Suprapubic skin (tissue), 4 donors: ENCODE measurements at regions not wholly inside any gene's neighbourhood (a gene's known extent, or its start where the extent isn't known, plus 50 kb on each side); places are given as distances from the start of the nearest gene placed in this dataset.

Source experiments
- DNase-seq, 2 donors: peaks; one replicate each; pipeline ENCODE4 v3.0.0-alpha.2; 2019; ENCODE audit warnings: low spot score in 2 of 2
- H3K27ac ChIP-seq: fragments of 200-600 bp; sonication (generic); one replicate; pipeline ENCODE4 v1.5.1; 2019
- H3K27me3 ChIP-seq: fragments of 200-600 bp; sonication (generic); one replicate; pipeline ENCODE4 v1.5.1; 2019
- H3K36me3 ChIP-seq: fragments of 200-600 bp; sonication (generic); one replicate; pipeline ENCODE4 v1.5.1; 2019
- H3K4me1 ChIP-seq: fragments of 200-600 bp; sonication (generic); one replicate; pipeline ENCODE4 v1.5.1; 2019
- H3K4me3 ChIP-seq: fragments of 200-600 bp; sonication (generic); one replicate; pipeline ENCODE4 v1.5.1; 2019; ENCODE audit warnings: mild to moderate bottlenecking
- H3K9me3 ChIP-seq: fragments of 200-600 bp; sonication (generic); one replicate; pipeline ENCODE4 v1.5.1; 2019
- EP300 ChIP-seq: sonication (generic); formaldehyde crosslinking; IDR thresholded peaks from one replicate; pipeline ENCODE4 v1.6.1; 2017; ENCODE audit warnings: antibody characterized with exemption
- POLR2A ChIP-seq, 2 donors: fragments of 450-650 bp; IDR thresholded peaks; one replicate each; pipeline ENCODE4 v1.6.1; 2017; ENCODE audit warnings: antibody characterized with exemption in 2 of 2, mild to moderate bottlenecking in 2 of 2, moderate library complexity in 2 of 2
- POLR2AphosphoS5 ChIP-seq, 3 donors: sonication (generic); formaldehyde crosslinking; IDR thresholded peaks; one replicate each; pipeline ENCODE4 v1.6.1; 2017; ENCODE audit warnings: antibody characterized with exemption in 3 of 3
- WGBS: methylation state at CpG from one replicate; pipeline ENCODE4 v1.1.5; 2018; 5-methylcytosine and 5-hydroxymethylcytosine counted together
- TF ChIP-seq, protein P1 (sequence below), 2 donors: fragments of 200-600 bp in 1 of 2; fragments of 450-650 bp in 1 of 2; sonication (generic) in 1 of 2; IDR thresholded peaks; one replicate each; pipeline ENCODE4 v1.5.1; 2016 to 2019; ENCODE audit warnings: antibody characterized with exemption in 2 of 2, mild to moderate bottlenecking in 1 of 2, moderate library complexity in 1 of 2

DNA sequence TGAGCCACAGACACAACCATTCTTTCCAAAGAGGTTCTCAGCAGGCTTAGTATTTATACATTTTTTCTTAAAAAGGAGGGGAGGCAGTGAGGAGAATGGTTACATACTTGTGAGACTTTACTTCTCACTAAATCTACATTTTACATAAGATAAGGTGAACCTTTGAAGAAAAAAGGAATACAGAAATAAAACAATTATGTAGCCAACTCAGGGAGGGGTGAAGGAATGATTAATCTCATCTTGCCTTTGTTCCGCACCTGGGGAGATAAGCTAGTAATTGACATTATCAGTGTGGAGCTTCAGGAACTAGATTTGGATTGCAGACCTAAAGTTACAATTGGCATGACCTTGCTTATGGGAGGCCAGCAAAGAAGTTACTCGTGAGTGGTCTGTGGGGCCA lies 221.8 kb upstream of the GGTLC1 start:
- Histone ChIP-seq H3K27ac (no peak overlapping the region), H3K4me1 (no peaks in the 10 kb centered on the region), H3K9me3 (no peaks in the 10 kb centered on the region), H3K27me3 (peaks cover 19% of the 10 kb centered on the region), H3K36me3 (no peaks in the 10 kb centered on the region), H3K4me3 (no peak overlapping the region)
- DNase-seq, result no peak
- TF ChIP-seq EP300 (no peak), POLR2A (IDR thresholded peaks at IDR 0.05) (no peak), POLR2AphosphoS5 (IDR thresholded peaks at IDR 0.05) (no peak)
- TF ChIP-seq, protein P1, sequence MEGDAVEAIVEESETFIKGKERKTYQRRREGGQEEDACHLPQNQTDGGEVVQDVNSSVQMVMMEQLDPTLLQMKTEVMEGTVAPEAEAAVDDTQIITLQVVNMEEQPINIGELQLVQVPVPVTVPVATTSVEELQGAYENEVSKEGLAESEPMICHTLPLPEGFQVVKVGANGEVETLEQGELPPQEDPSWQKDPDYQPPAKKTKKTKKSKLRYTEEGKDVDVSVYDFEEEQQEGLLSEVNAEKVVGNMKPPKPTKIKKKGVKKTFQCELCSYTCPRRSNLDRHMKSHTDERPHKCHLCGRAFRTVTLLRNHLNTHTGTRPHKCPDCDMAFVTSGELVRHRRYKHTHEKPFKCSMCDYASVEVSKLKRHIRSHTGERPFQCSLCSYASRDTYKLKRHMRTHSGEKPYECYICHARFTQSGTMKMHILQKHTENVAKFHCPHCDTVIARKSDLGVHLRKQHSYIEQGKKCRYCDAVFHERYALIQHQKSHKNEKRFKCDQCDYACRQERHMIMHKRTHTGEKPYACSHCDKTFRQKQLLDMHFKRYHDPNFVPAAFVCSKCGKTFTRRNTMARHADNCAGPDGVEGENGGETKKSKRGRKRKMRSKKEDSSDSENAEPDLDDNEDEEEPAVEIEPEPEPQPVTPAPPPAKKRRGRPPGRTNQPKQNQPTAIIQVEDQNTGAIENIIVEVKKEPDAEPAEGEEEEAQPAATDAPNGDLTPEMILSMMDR (IDR thresholded peaks at IDR 0.05), result no peak
- 69% methylated on average over 2 of the region's 2 CpGs for WGBS

DNA sequence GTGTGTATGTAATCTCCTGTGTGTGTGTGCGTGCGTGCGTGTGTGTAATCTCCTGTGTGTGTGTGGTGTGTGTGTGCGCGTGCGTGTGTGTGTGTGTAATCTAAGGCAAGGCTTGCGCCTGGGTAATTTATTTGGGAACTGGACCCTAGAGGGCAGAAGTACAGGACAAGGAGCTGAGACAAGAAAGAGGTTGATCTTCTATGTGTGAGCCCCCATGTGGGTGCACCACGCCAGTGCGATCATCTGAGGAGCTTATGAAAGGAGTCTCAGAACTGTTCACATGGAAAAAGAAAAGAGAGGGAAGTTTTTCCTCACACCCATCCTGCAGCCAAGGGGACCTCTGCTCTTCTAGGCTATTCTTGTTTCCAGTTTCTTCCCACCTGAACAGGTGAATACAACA lies 220.1 kb upstream of the GGTLC1 start:
- H3K4me3 ChIP-seq, result no peak overlapping the region
- no peak for DNase-seq
- WGBS, result 87% methylated on average over 9 of the region's 9 CpGs
- no peak overlapping the region for H3K27ac ChIP-seq
- peaks cover 19% of the 10 kb centered on the region for H3K27me3 ChIP-seq
- no peaks in the 10 kb centered on the region for H3K4me1 ChIP-seq
- no peaks in the 10 kb centered on the region for H3K9me3 ChIP-seq
- no peaks in the 10 kb centered on the region for H3K36me3 ChIP-seq
- TF ChIP-seq POLR2AphosphoS5 (IDR thresholded peaks at IDR 0.05) (no peak), EP300 (no peak), POLR2A (IDR thresholded peaks at IDR 0.05) (no peak)
- TF ChIP-seq, protein P1 (IDR thresholded peaks at IDR 0.05), result no peak

DNA sequence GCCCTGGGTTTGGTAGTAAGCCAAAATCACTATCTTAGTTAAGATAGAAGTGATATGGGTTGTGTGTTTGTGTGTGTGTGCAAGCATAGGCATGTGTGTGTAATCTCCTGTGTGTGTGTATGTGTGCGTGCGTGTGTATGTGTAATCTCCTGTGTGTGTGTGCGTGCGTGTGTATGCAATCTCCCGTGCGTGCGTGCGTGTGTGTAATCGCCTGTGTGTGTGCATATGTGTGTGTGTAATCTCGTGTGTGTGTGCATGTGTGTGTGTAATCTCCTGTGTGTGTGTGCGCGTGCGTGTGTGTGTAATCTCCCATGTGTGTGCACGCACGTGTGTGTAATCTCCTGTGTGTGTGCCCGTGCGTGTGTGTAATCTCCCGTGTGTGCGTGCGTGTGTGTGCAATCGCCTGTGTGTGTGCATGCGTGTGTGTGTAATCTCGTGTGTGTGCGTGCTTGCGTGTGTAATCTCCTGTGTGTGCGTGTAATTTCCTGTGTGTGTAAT lies 219.3 kb upstream of the GGTLC1 start:
- no peaks in the 10 kb centered on the region for H3K36me3 ChIP-seq
- H3K4me1 ChIP-seq, result no peaks in the 10 kb centered on the region
- DNase-seq, result no peak
- H3K9me3 ChIP-seq, result no peaks in the 10 kb centered on the region
- H3K27me3 ChIP-seq, result peaks cover 15% of the 10 kb centered on the region
- H3K27ac ChIP-seq, result no peak overlapping the region
- no peak overlapping the region for H3K4me3 ChIP-seq
- TF ChIP-seq POLR2AphosphoS5 (IDR thresholded peaks at IDR 0.05) (no peak), EP300 (no peak), POLR2A (IDR thresholded peaks at IDR 0.05) (no peak)
- TF ChIP-seq, protein P1 (IDR thresholded peaks at IDR 0.05), result no peak
- 90% methylated on average over 18 of the region's 26 CpGs for WGBS

DNA sequence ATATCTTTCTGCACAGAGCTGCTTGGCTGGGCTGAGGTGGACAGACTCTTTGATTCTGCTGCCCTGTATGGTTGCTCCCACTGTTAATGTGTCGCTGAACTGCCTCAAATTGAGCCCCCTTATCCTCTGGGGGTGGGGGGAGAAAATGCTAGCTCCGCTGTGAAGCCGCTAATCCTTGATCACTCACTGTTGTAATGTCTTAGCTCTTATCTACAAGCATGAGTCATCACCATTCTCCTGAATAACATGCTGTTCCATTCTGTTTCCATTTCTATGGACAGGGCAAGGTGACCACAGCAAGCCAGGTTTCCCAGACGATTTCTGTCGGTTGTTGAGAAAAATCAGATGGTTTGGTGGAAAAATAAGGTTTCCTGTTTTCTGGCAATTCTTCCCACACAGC lies 218.4 kb upstream of the GGTLC1 start:
- Histone ChIP-seq H3K36me3 (no peaks in the 10 kb centered on the region), H3K4me3 (no peak overlapping the region), H3K4me1 (no peaks in the 10 kb centered on the region), H3K27ac (no peak overlapping the region), H3K9me3 (no peaks in the 10 kb centered on the region), H3K27me3 (peaks cover 7% of the 10 kb centered on the region)
- DNase-seq, result no peak
- WGBS, result 74% methylated on average over 5 of the region's 5 CpGs
- TF ChIP-seq POLR2AphosphoS5 (IDR thresholded peaks at IDR 0.05), result no peak
- TF ChIP-seq POLR2A (IDR thresholded peaks at IDR 0.05), result no peak
- TF ChIP-seq, protein P1 (IDR thresholded peaks at IDR 0.05), result no peak

DNA sequence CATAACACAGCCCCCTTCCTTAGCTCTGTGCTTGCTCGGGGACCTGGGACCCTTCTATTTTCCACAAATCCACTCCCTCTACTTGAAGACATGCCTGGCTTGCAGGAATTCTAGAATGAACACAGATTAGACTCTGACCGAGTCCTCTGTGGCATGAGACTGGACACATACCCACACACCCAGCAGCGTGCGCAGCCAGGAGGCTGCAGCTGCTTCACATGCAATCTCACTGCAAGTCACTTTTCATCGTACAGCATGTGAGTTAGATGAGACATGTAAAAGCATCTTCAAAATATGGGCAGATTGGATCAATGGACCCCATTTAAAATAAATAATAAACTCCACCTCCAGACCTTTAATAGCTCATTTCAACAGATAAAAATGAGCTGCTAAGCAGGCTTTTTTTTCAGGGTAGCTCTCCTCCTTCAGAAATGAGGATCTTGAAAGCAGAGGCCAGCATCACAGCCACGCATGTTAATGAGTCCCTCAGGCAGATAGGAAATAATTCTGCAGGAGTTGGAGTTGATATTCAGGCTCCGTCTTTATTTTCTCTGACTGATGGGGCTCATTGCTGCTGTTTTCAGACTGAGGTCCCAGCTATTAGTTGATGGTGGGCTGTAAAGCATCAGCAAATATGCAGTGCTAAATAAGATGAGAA lies 215.1 kb upstream of the GGTLC1 start:
- H3K27me3 ChIP-seq, result no peaks in the 10 kb centered on the region
- no peaks in the 10 kb centered on the region for H3K36me3 ChIP-seq
- 69% methylated on average over 7 of the region's 7 CpGs for WGBS
- no peaks in the 10 kb centered on the region for H3K4me1 ChIP-seq
- H3K9me3 ChIP-seq, result no peaks in the 10 kb centered on the region
- H3K4me3 ChIP-seq, result no peak overlapping the region
- DNase-seq, result no peak
- H3K27ac ChIP-seq, result no peak overlapping the region
- TF ChIP-seq POLR2AphosphoS5 (IDR thresholded peaks at IDR 0.05), result no peak
- TF ChIP-seq EP300, result no peak
- TF ChIP-seq POLR2A (IDR thresholded peaks at IDR 0.05), result no peak
- TF ChIP-seq, protein P1 (IDR thresholded peaks at IDR 0.05), result no peak
